PFSK-1 (cell line): ENCODE measurements at regions not wholly inside any gene's neighbourhood (a gene's known extent, or its start where the extent isn't known, plus 50 kb on each side); places are given as distances from the start of the nearest gene placed in this dataset.

Experiments used
- FOXP2 ChIP-seq: optimal IDR thresholded peaks from 2 replicates; pipeline ENCODE3; 2011; ENCODE audit warnings: borderline replicate concordance, control low read depth, inconsistent platforms; ENCODE audit not compliant: insufficient read depth; ENCODE audit errors: extremely low read length, extremely low read depth
- POLR2AphosphoS5 ChIP-seq: IDR thresholded peaks from 2 replicates; pipeline ENCODE4 v1.6.1; 2012; ENCODE audit warnings: low read depth, mild to moderate bottlenecking, control low read depth, low read length, moderate library complexity
- SIN3A ChIP-seq: IDR thresholded peaks from 2 replicates; pipeline ENCODE4 v1.6.1; 2012; ENCODE audit warnings: mild to moderate bottlenecking, low read length, moderate library complexity, borderline replicate concordance; ENCODE audit not compliant: insufficient read depth
- TAF1 ChIP-seq: IDR thresholded peaks from 2 replicates; pipeline ENCODE4 v1.6.1; 2012; ENCODE audit warnings: low read length, control low read depth, borderline replicate concordance; ENCODE audit not compliant: insufficient read depth
- TF ChIP-seq, protein P1 (sequence below), 2 experiments: IDR thresholded peaks; 2 replicates each; pipeline versions ENCODE4 v1.6.1 to v1.8.0; 2011 to 2012; ENCODE audit warnings: low read depth in 2 of 2, low read length in 2 of 2, control low read depth in 1 of 2, inconsistent platforms in 1 of 2, mild to moderate bottlenecking in 1 of 2, moderate library complexity in 1 of 2; ENCODE audit not compliant: insufficient read depth in 1 of 2

DNA sequence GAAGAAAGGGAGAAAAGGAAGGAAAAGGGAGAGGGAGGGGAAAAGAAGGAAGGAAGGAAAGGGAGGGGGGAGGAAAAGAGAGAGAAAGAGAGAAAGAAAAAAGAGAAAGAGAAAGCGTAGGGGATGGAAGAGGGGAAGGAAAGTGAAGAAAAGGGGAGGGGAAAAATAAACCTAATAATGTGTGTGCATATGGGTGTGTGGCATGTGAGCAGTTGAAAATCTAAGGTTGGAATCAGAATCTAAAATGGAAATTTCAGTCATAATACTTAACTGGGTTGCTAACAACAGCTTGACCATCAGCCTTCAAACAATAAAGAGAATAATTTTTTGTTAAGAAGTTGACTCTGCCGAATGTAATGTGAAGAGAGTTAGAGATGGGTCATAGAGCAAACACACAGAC lies 407.9 kb upstream of the SLC14A2 start:
- TF ChIP-seq, protein P1, sequence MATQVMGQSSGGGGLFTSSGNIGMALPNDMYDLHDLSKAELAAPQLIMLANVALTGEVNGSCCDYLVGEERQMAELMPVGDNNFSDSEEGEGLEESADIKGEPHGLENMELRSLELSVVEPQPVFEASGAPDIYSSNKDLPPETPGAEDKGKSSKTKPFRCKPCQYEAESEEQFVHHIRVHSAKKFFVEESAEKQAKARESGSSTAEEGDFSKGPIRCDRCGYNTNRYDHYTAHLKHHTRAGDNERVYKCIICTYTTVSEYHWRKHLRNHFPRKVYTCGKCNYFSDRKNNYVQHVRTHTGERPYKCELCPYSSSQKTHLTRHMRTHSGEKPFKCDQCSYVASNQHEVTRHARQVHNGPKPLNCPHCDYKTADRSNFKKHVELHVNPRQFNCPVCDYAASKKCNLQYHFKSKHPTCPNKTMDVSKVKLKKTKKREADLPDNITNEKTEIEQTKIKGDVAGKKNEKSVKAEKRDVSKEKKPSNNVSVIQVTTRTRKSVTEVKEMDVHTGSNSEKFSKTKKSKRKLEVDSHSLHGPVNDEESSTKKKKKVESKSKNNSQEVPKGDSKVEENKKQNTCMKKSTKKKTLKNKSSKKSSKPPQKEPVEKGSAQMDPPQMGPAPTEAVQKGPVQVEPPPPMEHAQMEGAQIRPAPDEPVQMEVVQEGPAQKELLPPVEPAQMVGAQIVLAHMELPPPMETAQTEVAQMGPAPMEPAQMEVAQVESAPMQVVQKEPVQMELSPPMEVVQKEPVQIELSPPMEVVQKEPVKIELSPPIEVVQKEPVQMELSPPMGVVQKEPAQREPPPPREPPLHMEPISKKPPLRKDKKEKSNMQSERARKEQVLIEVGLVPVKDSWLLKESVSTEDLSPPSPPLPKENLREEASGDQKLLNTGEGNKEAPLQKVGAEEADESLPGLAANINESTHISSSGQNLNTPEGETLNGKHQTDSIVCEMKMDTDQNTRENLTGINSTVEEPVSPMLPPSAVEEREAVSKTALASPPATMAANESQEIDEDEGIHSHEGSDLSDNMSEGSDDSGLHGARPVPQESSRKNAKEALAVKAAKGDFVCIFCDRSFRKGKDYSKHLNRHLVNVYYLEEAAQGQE (IDR thresholded peaks at IDR 0.05; ENCODE audit: insufficient read depth in 1 of 2, low read depth in 2 of 2, low read length in 2 of 2): no peak
- TF ChIP-seq SIN3A: no peak
- no peak for TF ChIP-seq POLR2AphosphoS5
- TF ChIP-seq TAF1: no peak
- no peak for TF ChIP-seq FOXP2
